ENCODE measurements at regions not wholly inside any gene's neighbourhood (a gene's known extent, or its start where the extent isn't known, plus 50 kb on each side); places are given as distances from the start of the nearest gene placed in this dataset.

DNA sequence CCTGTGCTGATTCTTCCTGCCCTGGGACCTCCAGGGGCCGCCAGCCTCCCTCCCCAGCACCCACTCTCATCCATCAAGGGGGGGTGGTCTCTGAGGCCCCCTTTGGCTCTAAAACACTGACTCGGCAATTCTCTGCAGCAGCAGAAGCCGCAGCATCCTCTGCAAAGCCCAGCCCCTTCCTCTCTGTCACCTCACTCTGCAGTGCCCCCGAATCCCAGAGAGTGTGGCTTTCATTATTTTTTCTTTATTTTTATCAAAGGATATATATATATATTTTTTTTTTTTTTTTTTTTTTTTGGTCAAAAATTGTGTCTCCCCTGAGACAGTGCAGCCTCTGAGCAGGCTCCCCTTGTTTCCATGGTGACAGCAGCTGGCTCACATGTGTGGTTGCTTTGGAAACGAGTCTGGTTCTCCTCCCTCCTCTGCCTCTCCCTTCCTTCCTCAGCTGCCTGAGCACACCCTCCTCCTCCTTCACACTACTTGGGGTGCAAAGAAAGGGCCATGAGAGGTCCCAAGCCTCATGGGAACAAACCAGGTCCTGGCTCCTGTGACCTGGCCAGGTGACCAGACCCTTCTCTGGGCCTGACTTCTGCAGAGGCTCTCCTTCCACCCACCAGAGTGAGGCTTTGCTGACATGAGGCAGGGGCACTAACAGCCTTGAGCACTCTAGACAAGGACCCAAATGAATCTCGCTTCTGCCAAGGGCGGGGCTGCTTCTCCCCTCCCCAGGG lies 100.5 kb downstream of the LRRC74A start:
- no peak for DNase-seq (ENCODE audit: low spot score)

DNA sequence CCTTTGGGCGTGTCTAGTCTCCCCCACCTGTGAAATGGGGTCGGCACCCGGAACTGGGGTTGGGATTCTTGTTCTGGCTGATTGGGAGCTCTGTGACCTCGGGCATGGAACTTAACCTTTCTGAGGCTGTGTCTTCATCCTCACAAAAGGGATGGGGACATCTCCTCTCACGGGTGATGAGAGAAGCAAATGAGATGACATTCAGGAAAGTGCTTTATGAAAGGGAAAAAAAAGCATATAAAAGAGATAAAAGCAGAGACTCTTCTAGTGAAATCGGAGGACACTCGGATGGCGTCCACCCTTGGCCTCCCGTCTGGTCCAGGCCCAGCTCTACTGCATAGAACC lies 98.9 kb downstream of the LRRC74A start:
- DNase-seq (ENCODE audit: low spot score): no peak

DNA sequence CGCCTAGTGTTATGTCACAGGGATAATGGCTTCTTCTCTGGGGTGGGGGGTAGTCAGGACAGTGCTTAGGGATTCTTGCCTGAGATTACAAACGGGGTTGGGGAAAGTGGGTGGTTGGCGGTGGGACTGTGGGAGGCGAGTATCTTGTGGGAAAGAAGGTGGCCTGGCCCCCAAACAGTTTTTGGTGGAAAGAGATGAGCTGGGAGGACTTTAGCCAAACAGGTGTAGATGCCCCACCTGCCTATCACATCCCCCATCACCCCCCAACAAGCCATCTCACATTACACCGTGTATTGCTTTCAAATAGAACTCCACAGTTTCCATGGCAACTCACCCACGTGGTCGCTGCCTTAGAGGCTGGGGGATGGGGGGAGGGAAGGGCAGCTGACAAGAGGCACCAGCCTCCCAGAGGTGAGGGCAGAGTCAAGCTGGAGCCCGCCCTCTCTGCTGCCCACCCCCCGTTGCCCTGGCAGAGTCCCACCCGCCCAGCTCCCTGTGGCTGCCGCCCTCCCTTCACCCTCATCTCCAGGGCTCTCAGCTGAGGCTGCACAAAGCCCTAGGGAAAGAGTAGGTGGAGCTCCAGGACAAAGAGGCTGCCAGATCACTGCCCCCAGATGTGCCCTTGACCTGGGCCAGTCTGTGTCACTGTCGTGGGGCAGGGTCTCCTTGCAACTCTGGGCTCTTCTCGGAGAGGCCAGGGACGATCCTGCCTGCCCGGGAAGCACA lies 98.3 kb downstream of the LRRC74A start:
- peak; percentile 49 for DNase-seq (ENCODE audit: low spot score)

DNA sequence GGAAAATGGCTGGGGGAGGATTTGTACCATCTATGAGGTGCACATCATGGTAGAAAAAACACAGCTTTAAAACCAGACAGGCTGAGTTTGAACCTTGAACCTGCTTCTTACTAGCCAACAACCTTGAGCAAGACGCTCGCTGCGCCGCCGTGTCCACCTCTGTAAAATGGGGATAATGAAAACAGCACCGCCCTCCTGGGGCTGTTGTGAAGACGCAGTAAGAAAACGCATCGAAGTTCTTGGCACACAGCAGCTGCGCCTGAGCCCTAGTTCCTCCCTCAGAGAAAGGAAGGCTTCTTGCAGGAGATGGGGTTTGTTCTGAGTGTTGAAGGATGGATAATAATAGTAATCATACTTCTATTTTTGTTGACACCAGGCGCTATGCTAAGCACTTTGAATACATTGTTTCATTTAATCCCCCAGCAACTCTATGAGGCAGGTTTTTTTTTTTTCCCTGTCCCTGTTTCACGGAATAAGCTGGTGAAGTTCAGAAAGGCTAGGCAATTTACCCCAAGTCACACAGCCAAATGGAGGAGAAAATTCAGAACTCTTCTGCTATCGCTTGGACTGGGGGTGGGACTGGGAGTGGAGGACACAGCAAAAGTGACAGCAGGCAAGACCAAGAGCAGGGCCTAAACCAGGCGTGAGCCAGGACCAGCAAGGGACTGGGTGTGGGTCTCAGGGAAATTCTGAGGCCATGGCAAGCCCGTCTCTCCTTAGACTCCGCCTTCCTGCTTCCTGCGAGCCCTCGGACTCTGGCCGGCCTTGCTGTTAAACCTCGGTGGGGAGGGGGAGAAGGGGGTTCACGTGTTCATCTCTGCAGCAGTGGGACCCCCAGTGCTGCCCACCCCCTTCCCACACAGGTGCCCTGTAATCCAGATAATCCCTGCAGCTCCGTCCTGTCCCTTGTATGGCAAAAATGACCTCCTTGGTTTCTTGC lies 97.5 kb downstream of the LRRC74A start:
- no peak for DNase-seq (ENCODE audit: low spot score)

DNA sequence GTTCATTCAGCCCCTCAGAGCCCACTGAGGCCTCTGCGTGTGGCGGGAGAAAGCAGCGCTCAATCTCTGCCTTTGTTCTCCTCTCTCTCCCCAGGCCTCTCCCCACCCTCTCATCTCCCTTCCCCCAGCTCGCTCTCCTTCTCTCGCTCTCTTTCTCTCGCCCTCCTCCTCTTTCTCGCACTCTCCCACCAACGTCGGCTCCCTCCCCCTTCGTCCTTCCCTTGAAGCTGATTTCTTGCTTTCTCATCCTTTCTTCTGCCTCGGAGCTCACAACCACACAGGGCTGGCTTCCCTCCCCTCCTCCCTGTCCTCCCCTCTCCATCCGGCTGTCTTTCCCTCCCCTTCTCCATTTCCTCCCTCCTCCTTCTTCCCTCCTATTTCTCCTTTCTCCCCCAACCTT lies 96.4 kb downstream of the LRRC74A start:
- DNase-seq (ENCODE audit: low spot score): peak; percentile 50

DNA sequence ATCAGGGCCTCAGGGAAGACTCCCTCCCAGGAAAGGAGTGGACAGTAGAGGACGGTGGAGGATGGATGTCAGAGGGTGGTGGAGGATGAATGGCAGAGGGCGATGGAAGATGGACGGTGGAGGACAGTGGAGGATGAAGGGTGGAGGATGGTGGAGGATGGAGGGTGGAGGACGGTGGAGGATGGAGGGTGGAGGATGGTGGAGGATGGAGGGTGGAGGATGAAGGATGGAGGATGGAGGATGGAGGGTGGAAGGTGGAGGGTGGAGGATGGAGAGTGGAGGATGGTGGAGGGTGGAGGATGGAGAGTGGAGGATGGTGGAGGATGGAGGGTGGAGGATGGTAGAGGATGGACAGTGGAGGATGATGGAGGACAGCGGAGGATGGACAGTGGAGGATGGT lies 95.9 kb downstream of the LRRC74A start:
- no peak for DNase-seq (ENCODE audit: low spot score)

DNA sequence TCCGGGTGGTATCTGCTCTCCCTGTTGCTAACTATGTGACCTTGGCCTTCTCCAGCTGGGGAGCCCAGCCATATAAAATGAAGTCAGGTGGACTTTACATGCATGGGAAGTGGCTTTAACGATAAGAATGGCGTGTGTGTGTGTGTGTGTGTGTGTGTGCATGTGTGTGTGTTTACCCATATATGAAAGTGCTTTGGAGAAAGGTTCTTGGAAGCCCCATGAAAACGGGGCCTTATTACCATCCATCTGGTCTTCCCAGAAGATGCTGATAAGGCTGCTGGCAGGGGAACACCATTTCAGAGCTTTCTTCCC lies 94.8 kb downstream of the LRRC74A start:
- no peak for DNase-seq (ENCODE audit: low spot score)

DNA sequence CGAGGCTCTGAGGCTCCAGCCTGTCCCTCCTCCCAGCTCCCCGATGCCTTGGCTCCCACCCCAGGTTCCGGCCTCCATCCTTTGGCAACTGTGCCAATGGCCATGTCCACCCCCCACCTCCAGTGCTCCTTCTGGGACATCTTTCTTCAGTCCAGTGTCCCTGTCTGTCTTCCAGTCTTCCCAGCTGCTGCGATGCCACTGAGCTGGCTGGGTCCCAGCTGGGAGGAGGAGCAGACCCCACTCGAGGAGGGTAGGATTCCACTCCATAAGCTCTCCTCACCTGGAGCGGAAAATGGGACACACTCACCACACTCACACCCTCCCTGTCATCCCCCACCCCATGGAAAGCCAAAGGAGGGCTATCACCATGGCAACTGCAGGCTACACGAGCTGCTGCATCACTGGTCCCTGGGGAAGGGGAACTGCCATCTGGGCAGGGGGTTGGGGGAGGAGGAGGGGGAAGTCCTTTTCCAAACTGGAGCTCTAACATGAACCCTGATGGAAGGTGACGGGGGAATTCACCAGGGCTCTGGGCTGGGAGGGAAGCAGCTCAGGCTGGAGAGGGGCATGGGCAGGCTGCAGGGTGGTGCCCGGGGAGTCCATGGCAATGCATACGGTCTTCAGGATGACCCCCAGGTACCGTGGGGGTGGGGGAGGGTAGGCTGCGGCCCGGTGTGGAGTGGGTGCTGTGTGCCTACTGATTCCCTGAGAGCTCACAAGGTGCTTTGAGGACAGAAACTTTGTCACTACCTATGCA lies 94.3 kb downstream of the LRRC74A start:
- DNase-seq (ENCODE audit: low spot score): no peak

DNA sequence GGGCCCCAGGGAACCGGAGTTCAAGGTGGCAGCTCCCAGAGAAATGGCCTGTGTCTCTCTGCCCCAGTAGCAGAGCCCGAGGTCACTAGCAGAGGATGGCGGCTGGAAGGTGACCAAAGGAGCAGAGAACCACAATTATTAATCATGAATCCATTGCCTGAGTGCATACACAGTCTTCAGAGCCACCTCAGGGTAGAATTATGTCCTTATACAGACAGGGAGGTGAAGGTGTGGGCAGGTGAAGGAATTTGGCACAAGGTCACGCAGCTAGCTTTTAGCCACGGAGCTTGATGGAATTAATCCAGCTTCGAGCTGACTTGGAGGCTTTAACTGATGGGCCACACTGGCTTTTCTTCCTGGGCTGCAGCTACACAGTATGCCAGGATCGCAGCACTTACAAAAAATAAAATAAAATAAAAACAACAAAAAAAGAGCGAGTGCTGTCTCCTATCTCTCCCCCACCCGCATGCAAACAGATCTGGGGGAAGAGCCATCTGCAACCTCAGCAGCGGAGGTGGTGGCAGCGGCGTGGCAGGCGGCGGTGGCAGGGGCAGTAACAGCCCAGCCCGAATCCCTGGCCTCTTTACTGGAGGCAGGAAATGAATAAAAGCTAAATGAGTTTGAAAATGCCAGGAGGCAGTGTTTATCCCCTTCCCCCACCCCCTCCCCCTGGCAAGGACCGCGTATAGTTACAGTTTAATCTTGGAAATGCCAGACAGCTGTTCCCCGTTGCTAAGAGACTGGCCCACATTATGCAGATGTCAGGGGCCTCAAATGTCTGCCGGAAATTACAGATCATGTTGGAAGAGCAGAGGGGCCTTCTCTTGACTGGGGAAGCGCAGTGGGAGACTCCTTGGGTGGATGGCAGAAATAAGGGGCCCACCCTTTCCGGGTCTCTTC lies 93.5 kb downstream of the LRRC74A start:
- peak; percentile 88 for DNase-seq (ENCODE audit: low spot score)

All from H4 (cell line).